Adrenal gland (tissue), 9 donors: ENCODE measurements at regions not wholly inside any gene's neighbourhood (a gene's known extent, or its start where the extent isn't known, plus 50 kb on each side); places are given as distances from the start of the nearest gene placed in this dataset.

ENCODE experiments used
- DNase-seq, 7 donors: peaks; one replicate each; pipeline ENCODE4 v3.0.0-alpha.2; 2019 to 2020
- H3K27ac ChIP-seq, 5 donors: fragments of 200-600 bp; sonication (generic) in 4 of 5; 1 replicate in 3 of 5; 2 replicates in 2 of 5; pipeline versions ENCODE4 v1.5.1 to v1.8.0; 2016 to 2020; ENCODE audit warnings: mild to moderate bottlenecking in 1 of 5
- H3K27me3 ChIP-seq: fragments of 200-600 bp; 2 replicates; pipeline ENCODE4 v1.8.0; 2021
- H3K36me3 ChIP-seq, 2 donors: fragments of 200-600 bp; replicated peaks in 1 of 2; 1 replicate in 1 of 2; 2 replicates in 1 of 2; pipeline versions ENCODE4 v1.5.1 to v1.8.0; 2018 to 2022
- H3K4me1 ChIP-seq, 2 donors: fragments of 200-600 bp; replicated peaks in 1 of 2; 1 replicate in 1 of 2; 2 replicates in 1 of 2; pipeline versions ENCODE4 v1.5.1 to v1.8.0; 2018 to 2021
- H3K4me3 ChIP-seq, 4 donors: fragments of 200-600 bp; sonication (generic) in 3 of 4; one replicate each; pipeline ENCODE4 v1.5.1; 2016 to 2018
- H3K9me3 ChIP-seq, 3 donors: fragments of 200-600 bp; sonication (generic) in 1 of 3; replicated peaks in 1 of 3; 1 replicate in 2 of 3; 2 replicates in 1 of 3; pipeline versions ENCODE4 v1.5.1 to v1.8.0; 2016 to 2021
- POLR2A ChIP-seq, 2 donors: fragments of 450-650 bp; IDR thresholded peaks; one replicate each; pipeline ENCODE4 v1.6.1; 2017; ENCODE audit warnings: antibody characterized with exemption in 2 of 2, mild to moderate bottlenecking in 2 of 2, moderate library complexity in 1 of 2
- WGBS, 4 donors: extraction: QIAGEN DNeasy Blood & Tissue Kit in 2 of 4; methylation state at CpG; one replicate each; pipeline versions ENCODE4 v1.1.5 to v1.1.7; 2013 to 2017; 5-methylcytosine and 5-hydroxymethylcytosine counted together
- intact Hi-C, 2 donors: fragments of 100-400 bp; cut with DNase I; formaldehyde crosslinking; loops; one replicate each; pipeline versions ENCODE4 v1.14.1 to v1.15.0; 2022 to 2023
- TF ChIP-seq, protein P1 (sequence below), 6 experiments: fragments of 450-650 bp in 4 of 6; fragments of 200-600 bp in 2 of 6; sonication (generic) in 1 of 6; IDR thresholded peaks; 1 replicate in 5 of 6; 2 replicates in 1 of 6; pipeline versions ENCODE4 v1.5.1 to v1.8.0; 2016 to 2021; ENCODE audit warnings: antibody characterized with exemption in 6 of 6, mild to moderate bottlenecking in 2 of 6, moderate library complexity in 1 of 6
- donor health status: healthy with polysubstance abuse.
- donor health status: Bipolar disorder and iron deficiency.
- donor health status: DM: yes; HTN: yes; CAD: no.
- donor health status: DM: no; HTN: no; CAD: no.
- donor health status: DM: no; HTN: no; CAD: no.

DNA sequence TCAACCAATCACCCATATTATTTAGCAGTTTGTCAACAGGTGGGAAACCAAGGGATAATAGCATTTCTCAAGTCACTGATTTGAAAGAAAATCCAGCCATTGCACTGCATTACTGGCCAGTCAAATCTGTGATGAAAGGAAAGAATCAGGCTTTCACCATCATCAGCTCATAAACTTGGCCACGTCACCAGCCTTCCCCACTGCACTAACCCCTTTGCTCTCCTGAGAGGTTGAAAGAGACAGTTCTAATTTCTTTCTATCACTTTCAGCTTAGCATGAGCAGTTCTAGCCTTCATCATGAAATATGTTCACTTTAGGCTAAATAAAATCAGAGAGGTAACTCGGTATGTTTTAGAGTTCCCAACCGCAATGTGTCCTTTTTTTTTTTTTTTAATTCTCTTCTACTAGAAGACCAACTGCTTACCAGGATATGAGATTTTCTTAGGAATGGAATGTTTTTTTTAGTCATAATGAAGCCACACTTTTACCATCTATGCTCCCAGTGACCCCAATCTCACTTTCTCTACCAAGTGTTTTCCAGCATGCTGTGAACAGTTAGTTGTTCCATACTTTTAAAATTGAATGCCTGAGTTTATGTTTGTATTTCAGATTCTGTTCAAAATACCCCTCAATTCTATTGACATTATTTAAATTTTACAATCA, 55.7 kb upstream of the SLC7A11 start:
- H3K27me3 ChIP-seq = no peaks in the 10 kb centered on the region
- no peak overlapping the region for H3K27ac ChIP-seq
- no peak for DNase-seq
- intact Hi-C loops = no loop called here
- no peak for TF ChIP-seq POLR2A (IDR thresholded peaks at IDR 0.05)
- TF ChIP-seq, protein P1, sequence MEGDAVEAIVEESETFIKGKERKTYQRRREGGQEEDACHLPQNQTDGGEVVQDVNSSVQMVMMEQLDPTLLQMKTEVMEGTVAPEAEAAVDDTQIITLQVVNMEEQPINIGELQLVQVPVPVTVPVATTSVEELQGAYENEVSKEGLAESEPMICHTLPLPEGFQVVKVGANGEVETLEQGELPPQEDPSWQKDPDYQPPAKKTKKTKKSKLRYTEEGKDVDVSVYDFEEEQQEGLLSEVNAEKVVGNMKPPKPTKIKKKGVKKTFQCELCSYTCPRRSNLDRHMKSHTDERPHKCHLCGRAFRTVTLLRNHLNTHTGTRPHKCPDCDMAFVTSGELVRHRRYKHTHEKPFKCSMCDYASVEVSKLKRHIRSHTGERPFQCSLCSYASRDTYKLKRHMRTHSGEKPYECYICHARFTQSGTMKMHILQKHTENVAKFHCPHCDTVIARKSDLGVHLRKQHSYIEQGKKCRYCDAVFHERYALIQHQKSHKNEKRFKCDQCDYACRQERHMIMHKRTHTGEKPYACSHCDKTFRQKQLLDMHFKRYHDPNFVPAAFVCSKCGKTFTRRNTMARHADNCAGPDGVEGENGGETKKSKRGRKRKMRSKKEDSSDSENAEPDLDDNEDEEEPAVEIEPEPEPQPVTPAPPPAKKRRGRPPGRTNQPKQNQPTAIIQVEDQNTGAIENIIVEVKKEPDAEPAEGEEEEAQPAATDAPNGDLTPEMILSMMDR (IDR thresholded peaks at IDR 0.05) = no peak
- H3K9me3 ChIP-seq = no peaks in the 10 kb centered on the region
- 57 to 78% (median 75%) methylated on average over 3 of the region's 3 CpGs for WGBS, 4 donors
- no peaks in the 10 kb centered on the region for H3K4me1 ChIP-seq
- no peaks in the 10 kb centered on the region for H3K36me3 ChIP-seq
- H3K4me3 ChIP-seq = no peak overlapping the region

DNA sequence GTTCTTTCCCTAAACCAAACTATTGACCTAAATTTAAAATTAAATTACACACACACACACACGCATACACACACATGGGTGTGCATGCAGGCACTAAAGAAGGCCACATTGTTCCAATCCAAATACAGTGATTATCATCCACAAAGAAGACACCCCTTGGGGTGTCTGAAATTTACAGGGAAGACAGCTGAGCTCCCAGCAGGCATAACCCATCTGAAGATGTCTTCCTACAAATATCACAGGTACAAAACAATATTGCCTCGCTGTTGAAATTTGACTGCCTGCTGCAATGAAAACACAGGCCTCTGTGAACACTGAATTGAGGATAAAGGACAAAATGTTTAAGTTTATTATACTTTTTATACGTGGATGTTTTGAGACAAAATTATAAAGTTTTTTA, 50.2 kb upstream of the SLC7A11 start:
- TF ChIP-seq, protein P1 (IDR thresholded peaks at IDR 0.05) = no peak
- TF ChIP-seq POLR2A (IDR thresholded peaks at IDR 0.05) = no peak
- Histone ChIP-seq H3K9me3 (no peaks in the 10 kb centered on the region), H3K4me3 (no peak overlapping the region), H3K36me3 (no peaks in the 10 kb centered on the region), H3K4me1 (no peaks in the 10 kb centered on the region), H3K27me3 (no peaks in the 10 kb centered on the region), H3K27ac (no peak overlapping the region)
- intact Hi-C loops = no loop called here
- 84 to 89% (median 88%) methylated on average over 3 of the region's 3 CpGs for WGBS, 4 donors
- no peak for DNase-seq
